IPS DF 6.9 (cell line): ENCODE measurements at regions not wholly inside any gene's neighbourhood (a gene's known extent, or its start where the extent isn't known, plus 50 kb on each side); places are given as distances from the start of the nearest gene placed in this dataset.

Experiments used
- DNase-seq: peaks from one replicate; pipeline ENCODE4 v3.0.0-alpha.2; 2013; ENCODE audit warnings: low read depth, low spot score
- H3K27ac ChIP-seq: one replicate; pipeline ENCODE4 v1.5.1; 2013; ENCODE audit warnings: low read length, control low read depth
- H3K27me3 ChIP-seq: 2 replicates; pipeline ENCODE4 v1.6.1; 2013; ENCODE audit warnings: mild to moderate bottlenecking, low read length; ENCODE audit not compliant: control insufficient read depth, insufficient read depth
- H3K36me3 ChIP-seq: 2 replicates; pipeline ENCODE4 v1.6.1; 2013; ENCODE audit warnings: low read length; ENCODE audit not compliant: control insufficient read depth, insufficient read depth
- H3K4me1 ChIP-seq: 2 replicates; pipeline ENCODE4 v1.6.1; 2013; ENCODE audit warnings: low read length; ENCODE audit not compliant: control insufficient read depth, insufficient read depth
- H3K4me3 ChIP-seq: 2 replicates; pipeline ENCODE4 v1.5.1; 2013; ENCODE audit warnings: mild to moderate bottlenecking, low read length
- H3K9me3 ChIP-seq: 2 replicates; pipeline ENCODE4 v1.6.1; 2013; ENCODE audit warnings: low read length, inconsistent platforms; ENCODE audit not compliant: control insufficient read depth, insufficient read depth
- WGBS: extraction: QIAGEN DNeasy Blood & Tissue Kit; methylation state at CpG from one replicate; pipeline ENCODE4 v1.1.7; 2013; ENCODE audit warnings: mixed read lengths, missing lambda C conversion rate; ENCODE audit not compliant: insufficient read length, insufficient coverage; 5-methylcytosine and 5-hydroxymethylcytosine counted together

DNA sequence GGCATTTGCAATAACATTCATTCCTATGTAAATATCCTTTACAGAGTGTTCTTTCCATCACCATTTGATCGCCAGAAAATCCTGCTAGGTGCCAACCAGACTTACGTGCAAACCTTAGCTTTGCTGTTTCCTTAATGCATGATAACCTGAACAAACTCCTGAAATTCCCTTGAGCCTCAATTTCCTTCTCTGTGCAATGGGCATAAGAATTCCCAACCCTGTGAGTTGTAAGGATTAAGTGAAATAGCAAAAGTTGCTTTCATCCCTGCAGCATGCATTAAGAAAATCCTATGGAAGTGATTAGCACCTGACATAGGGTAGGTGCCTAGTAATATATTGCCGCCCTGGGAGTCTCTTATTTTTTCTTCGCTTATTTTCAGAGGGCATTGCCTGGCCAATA is 272.7 kb downstream of the MAF start:
- no CpG with 5 or more reads among the region's 4 CpGs for WGBS
- no peaks in the 10 kb centered on the region for H3K27me3 ChIP-seq
- peaks cover 1% of the 10 kb centered on the region; the same call in 1 of the 2 replicates for H3K4me1 ChIP-seq
- no peaks in the 10 kb centered on the region for H3K9me3 ChIP-seq
- H3K36me3 ChIP-seq, result no peaks in the 10 kb centered on the region
- H3K27ac ChIP-seq, result no peak overlapping the region
- no peak for DNase-seq
- no peak overlapping the region for H3K4me3 ChIP-seq

- DNase-seq, result no peak
- no peak overlapping the region for H3K27ac ChIP-seq
- H3K4me3 ChIP-seq, result no peak overlapping the region
- no peaks in the 10 kb centered on the region for H3K9me3 ChIP-seq
- H3K27me3 ChIP-seq, result no peaks in the 10 kb centered on the region
- no CpG with 5 or more reads among the region's 3 CpGs for WGBS
- H3K4me1 ChIP-seq, result peaks cover 1% of the 10 kb centered on the region; the same call in 1 of the 2 replicates
- H3K36me3 ChIP-seq, result no peaks in the 10 kb centered on the region
Observed at GRCh38 chr16:79326549-79326948, 274.0 kb downstream of the MAF start.

DNA sequence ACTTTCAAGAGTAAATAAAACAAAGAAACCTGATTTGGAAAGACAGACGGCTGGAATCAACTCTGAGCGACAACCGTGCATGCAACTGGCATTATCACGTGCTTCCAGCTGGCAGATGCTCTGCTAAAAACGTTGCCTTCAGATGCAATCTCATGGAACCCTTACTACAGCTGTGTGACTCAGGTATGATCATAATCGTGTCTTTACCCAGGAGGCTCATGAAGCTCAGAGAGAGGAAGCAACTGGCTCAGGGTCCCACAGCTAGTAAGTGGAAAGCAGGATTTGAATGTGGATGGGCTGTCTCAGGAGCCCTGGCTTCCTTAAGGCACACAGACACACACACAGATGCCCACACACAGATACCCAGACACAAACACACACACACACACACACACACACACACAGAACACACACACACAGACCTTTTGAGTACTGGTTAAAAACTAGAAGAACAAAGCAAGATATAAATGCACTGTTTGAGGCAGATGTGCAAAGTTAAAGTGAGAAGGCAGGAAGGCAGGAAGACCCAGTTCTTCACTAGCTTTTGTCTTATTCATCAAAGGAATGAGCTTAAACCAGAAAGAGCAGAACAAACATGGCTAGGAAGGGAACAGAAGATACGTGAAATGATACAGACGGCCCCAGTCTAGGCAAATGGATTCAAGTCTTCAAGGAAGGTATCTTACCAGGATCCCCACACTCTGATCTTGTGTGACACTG is 275.2 kb downstream of the MAF start:
- Histone ChIP-seq H3K4me3 (no peak overlapping the region), H3K27ac (no peak overlapping the region), H3K4me1 (peaks cover 1% of the 10 kb centered on the region; the same call in 1 of the 2 replicates), H3K9me3 (no peaks in the 10 kb centered on the region), H3K36me3 (no peaks in the 10 kb centered on the region), H3K27me3 (no peaks in the 10 kb centered on the region)
- WGBS, result no CpG with 5 or more reads among the region's 8 CpGs
- no peak for DNase-seq

DNA sequence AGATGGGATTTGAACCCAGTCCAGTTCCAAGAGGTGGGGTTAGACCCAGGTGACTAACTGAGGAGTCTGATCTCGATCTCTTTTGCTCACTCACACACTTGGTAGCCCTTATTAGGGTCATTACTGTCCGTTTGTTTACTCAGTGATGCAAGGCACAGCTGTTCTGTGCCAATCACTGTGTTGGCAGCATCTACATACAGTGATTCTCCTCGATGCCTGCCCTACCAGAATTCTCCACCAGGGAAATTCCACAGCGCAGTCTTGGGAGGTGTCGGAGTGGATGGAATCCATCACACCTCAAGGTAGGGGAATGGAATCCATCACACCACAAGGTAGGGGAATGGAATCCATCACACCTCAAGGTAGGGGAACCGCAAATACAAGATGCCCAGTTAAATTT is 279.6 kb downstream of the MAF start:
- Histone ChIP-seq H3K27ac (no peak overlapping the region), H3K36me3 (no peaks in the 10 kb centered on the region), H3K9me3 (no peaks in the 10 kb centered on the region), H3K4me3 (no peak overlapping the region), H3K4me1 (peaks cover 5% of the 10 kb centered on the region; the same call in 1 of the 2 replicates), H3K27me3 (no peaks in the 10 kb centered on the region)
- no peak for DNase-seq
- no CpG with 5 or more reads among the region's 6 CpGs for WGBS

GRCh38 chr16:79318143-79318899 is 282.2 kb downstream of the MAF start:
- no peak for DNase-seq

DNA sequence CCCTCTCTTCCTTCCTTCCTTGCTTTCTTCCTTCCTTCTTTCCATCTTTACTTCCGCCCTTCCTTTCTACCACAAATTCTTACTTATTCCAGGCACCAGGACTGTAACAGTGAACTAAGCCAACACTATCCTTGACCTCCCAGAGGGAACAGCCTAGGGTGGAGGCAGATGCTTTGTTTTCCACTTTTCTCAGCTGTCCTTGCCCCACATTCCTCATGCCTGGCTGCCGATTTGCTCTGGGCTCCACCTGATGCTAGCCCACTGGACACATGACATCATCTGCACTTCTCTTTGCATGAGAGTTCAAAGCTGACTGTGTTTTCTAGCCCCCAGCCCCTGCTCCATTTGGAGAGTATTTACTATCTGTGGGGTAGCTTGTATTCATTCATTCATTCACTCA is 283.0 kb downstream of the MAF start:
- no peak overlapping the region for H3K27ac ChIP-seq
- peaks cover 5% of the 10 kb centered on the region; the same call in 1 of the 2 replicates for H3K4me1 ChIP-seq
- no peaks in the 10 kb centered on the region for H3K36me3 ChIP-seq
- no peaks in the 10 kb centered on the region for H3K9me3 ChIP-seq
- WGBS, result 100% methylated on average over 1 of the region's 2 CpGs
- no peak for DNase-seq
- no peaks in the 10 kb centered on the region for H3K27me3 ChIP-seq
- H3K4me3 ChIP-seq, result no peak overlapping the region

More at GRCh38 chr16:79318143-79318899, 282.2 kb downstream of the MAF start:
- H3K27ac ChIP-seq, result no peak overlapping the region
- H3K4me3 ChIP-seq, result no peak overlapping the region
- no CpG with 5 or more reads among the region's 4 CpGs for WGBS
- H3K36me3 ChIP-seq, result no peaks in the 10 kb centered on the region
- H3K9me3 ChIP-seq, result no peaks in the 10 kb centered on the region
- peaks cover 5% of the 10 kb centered on the region; the same call in 1 of the 2 replicates for H3K4me1 ChIP-seq
- H3K27me3 ChIP-seq, result no peaks in the 10 kb centered on the region

- no peaks in the 10 kb centered on the region for H3K9me3 ChIP-seq
- DNase-seq, result no peak
- no peaks in the 10 kb centered on the region for H3K27me3 ChIP-seq
- no peak overlapping the region for H3K27ac ChIP-seq
- no peaks in the 10 kb centered on the region for H3K36me3 ChIP-seq
- peaks cover 5% of the 10 kb centered on the region; the same call in 1 of the 2 replicates for H3K4me1 ChIP-seq
- H3K4me3 ChIP-seq, result no peak overlapping the region
Observed at GRCh38 chr16:79317026-79317425, 283.5 kb downstream of the MAF start.

- Histone ChIP-seq H3K9me3 (no peaks in the 10 kb centered on the region), H3K36me3 (no peaks in the 10 kb centered on the region), H3K27me3 (no peaks in the 10 kb centered on the region), H3K4me1 (peaks cover 5% of the 10 kb centered on the region; the same call in 1 of the 2 replicates), H3K4me3 (no peak overlapping the region), H3K27ac (no peak overlapping the region)
- WGBS, result no CpG with 5 or more reads among the region's 8 CpGs
- no peak for DNase-seq
Observed at GRCh38 chr16:79316004-79316458, 284.5 kb downstream of the MAF start.

DNA sequence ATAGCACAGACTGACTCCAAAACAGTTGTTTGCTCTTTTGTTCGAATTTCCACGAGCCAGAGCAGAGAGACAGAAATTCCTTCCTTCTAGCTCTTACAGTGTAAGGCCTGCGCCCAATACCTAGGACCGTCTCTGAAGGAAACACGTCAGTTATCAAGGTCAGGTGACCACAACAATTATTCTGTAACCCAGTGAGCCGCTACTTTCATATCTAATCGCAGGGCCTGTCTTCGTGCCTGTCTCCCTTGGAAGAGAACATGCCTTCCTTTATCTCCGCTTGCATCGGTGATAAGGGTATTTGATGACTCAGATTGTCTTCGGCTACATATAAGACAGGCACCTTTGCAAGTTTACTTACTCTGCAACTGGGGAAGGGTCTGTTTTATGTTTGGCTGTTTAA is 288.0 kb downstream of the MAF start:
- WGBS, result no CpG with 5 or more reads among the region's 11 CpGs
- peaks cover 4% of the 10 kb centered on the region; the same call in 1 of the 2 replicates for H3K4me1 ChIP-seq
- H3K9me3 ChIP-seq, result no peaks in the 10 kb centered on the region
- H3K4me3 ChIP-seq, result no peak overlapping the region
- H3K27ac ChIP-seq, result no peak overlapping the region
- H3K36me3 ChIP-seq, result no peaks in the 10 kb centered on the region
- DNase-seq, result no peak
- H3K27me3 ChIP-seq, result no peaks in the 10 kb centered on the region

- Histone ChIP-seq H3K4me1 (peaks cover 2% of the 10 kb centered on the region; the same call in 1 of the 2 replicates), H3K9me3 (no peaks in the 10 kb centered on the region), H3K36me3 (no peaks in the 10 kb centered on the region), H3K27ac (no peak overlapping the region), H3K27me3 (no peaks in the 10 kb centered on the region), H3K4me3 (no peak overlapping the region)
- no peak for DNase-seq
- no CpG with 5 or more reads among the region's 7 CpGs for WGBS
Observed at GRCh38 chr16:79310710-79311109, 289.8 kb downstream of the MAF start.
